Activated naive CD4-positive, alpha-beta T cell treated with anti-CD3 and anti-CD28 coated beads for 36 hours (primary cell): ENCODE measurements at regions not wholly inside any gene's neighbourhood (a gene's known extent, or its start where the extent isn't known, plus 50 kb on each side); places are given as distances from the start of the nearest gene placed in this dataset.

Experiments used
- CTCF ChIA-PET: fragments of 350-600 bp; sonication (Branson Sonifier 250); formaldehyde crosslinking; loops from one replicate; lab custom pipeline; 2021; ENCODE audit warnings: antibody characterized with exemption; lab: Charles Lee
- DNase-seq: peaks from one replicate; pipeline ENCODE4 v3.0.0-alpha.2; 2020
- H3K27ac Mint-ChIP-seq: one replicate; pipeline ENCODE4 v1.8.0; 2021; ENCODE audit warnings: mild to moderate bottlenecking, mixed read lengths
- H3K27me3 Mint-ChIP-seq: one replicate; pipeline ENCODE4 v1.8.0; 2021; ENCODE audit warnings: low read depth, mixed read lengths
- H3K36me3 Mint-ChIP-seq: one replicate; pipeline ENCODE4 v1.8.0; 2021; ENCODE audit warnings: low read depth, mixed read lengths
- H3K4me1 Mint-ChIP-seq: one replicate; pipeline ENCODE4 v1.8.0; 2021; ENCODE audit warnings: low read depth, mixed read lengths
- H3K4me3 Mint-ChIP-seq: one replicate; pipeline ENCODE4 v1.8.0; 2021; ENCODE audit warnings: mild to moderate bottlenecking, moderate library complexity, mixed read lengths
- H3K9me3 Mint-ChIP-seq: one replicate; pipeline ENCODE4 v1.8.0; 2021; ENCODE audit warnings: mixed read lengths
- intact Hi-C: fragments of 100-400 bp; cut with micrococcal nuclease; formaldehyde crosslinking; loops from one replicate; pipeline ENCODE4 v1.15.1; 2023

DNA sequence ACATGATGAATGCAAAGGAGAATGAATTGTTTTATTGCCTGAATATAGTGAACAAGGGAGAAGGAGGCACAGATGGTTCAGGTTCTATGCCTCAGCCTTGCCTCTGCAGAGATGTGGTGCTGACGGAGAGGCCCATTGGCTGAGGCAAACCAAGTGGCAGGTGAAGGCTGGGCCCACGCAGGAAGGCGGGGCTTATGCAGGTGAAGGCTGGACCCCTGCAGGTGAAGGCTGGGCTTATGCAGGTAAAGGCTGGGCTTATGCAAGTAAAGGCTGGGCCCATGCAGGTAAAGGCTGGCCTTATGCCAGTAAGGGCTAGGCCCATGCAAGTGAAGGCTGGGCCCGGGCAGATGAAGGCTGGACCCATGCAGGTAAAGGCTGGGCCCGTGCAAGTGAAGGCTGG lies 414.7 kb downstream of the LRATD1 start:
- intact Hi-C loops, result no loop called here
- Mint-ChIP-seq H3K27me3 (no peaks in the 10 kb centered on the region), H3K36me3 (no peaks in the 10 kb centered on the region), H3K27ac (no peak overlapping the region), H3K4me3 (no peak overlapping the region), H3K9me3 (no peaks in the 10 kb centered on the region), H3K4me1 (no peaks in the 10 kb centered on the region)
- CTCF ChIA-PET, result no interaction called here
- no peak for DNase-seq

DNA sequence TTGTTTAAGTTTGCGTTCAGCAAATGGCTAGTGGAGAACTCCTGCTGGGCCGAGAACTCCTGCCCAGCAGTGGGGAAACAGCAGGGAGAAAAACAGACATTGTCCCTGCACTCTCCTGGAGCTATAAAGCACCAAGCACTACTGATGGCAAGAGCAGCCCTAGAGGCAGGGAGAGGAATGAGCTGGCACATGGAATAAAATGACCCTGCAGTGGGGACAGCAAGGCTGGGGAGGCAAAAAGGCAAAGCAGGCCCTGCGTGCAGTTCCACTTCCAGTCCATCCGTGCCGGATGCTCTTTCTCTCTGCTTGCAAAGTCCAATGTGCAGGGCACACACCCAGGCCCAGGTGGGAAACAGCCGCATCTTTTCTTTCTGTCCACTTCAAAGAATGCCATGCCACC lies 415.5 kb downstream of the LRATD1 start:
- Mint-ChIP-seq H3K36me3 (no peaks in the 10 kb centered on the region), H3K4me3 (no peak overlapping the region), H3K9me3 (no peaks in the 10 kb centered on the region), H3K27me3 (peaks cover under 1% of the 10 kb centered on the region), H3K4me1 (no peaks in the 10 kb centered on the region), H3K27ac (no peak overlapping the region)
- intact Hi-C loops, result no loop called here
- no peak for DNase-seq
- CTCF ChIA-PET, result interaction anchor here (2.0 kb wide), 1 partner anchor 10 kb away, joined by 7 read pairs; no protein-coding TSS in a partner anchor

DNA sequence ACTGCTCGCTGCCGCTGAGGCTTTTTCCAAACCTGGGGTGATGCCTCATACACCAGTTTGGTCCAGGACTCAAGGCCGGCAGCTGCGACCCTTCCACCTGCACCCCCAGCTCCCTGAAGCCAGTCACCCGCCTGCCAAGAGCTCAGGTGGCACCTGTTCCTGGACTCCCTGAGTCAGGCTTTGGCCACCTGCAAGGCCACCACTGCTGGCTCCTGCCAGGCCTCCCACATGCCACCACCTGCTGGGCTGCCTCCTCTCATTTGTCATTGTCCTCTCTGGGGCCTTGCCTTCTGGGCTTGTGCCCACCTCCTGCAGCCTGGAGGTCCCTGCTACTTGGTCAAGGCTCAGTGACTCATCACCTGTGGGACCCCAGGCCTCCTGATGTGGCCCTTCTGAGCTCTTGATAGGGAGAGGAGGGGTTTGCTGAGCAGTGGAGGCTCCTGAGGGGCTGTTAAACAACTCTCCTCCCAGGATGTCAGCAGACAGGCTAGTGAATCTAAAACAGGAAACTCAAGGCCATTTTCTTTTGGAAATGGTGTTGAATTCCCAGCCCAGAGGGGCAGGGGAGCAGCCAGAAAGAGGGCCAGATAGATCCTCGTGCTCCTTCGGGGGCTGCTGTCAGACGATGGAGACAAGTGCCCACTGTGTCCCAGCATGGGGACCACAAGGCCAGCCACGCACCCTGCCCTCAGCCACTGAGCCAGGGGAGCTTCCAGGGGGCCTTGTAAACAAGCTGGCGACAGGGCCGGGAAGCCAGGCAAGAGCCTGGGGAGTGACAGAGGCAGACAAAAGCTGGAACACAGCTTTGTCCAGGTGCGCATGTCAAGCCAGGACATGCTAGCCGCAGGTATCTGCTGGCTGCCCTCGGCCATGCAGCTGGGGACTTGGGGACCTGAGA lies 416.8 kb downstream of the LRATD1 start:
- H3K4me1 Mint-ChIP-seq, result no peaks in the 10 kb centered on the region
- CTCF ChIA-PET, result interaction anchor here (2.0 kb wide), 1 partner anchor 9 kb away, joined by 7 read pairs; no protein-coding TSS in a partner anchor
- peaks cover 2% of the 10 kb centered on the region for H3K27me3 Mint-ChIP-seq
- H3K27ac Mint-ChIP-seq, result no peak overlapping the region
- no peak for DNase-seq
- no peak overlapping the region for H3K4me3 Mint-ChIP-seq
- H3K9me3 Mint-ChIP-seq, result no peaks in the 10 kb centered on the region
- H3K36me3 Mint-ChIP-seq, result no peaks in the 10 kb centered on the region
- intact Hi-C loops, result no loop called here

DNA sequence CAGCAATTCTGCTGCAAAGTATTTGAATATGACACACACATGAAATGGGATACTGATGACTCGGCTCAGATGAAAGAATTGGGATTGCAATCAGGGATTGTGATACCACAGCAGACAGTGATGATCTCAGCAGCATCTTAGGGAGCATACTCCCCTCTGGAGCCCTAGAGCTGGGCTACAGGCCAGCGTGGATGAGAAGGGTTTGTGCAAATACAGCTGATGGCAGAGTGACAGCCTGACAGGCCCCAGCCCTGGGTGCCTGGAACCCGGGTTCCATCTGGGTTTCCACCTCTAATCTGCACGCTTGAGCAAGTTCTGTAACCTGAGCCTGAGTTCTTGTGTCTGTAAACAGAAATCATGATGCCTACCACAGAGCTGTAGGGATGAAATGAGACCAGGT lies 418.0 kb downstream of the LRATD1 start:
- intact Hi-C loops, result no loop called here
- Mint-ChIP-seq H3K4me3 (no peak overlapping the region), H3K27ac (no peak overlapping the region), H3K36me3 (no peaks in the 10 kb centered on the region), H3K9me3 (no peaks in the 10 kb centered on the region), H3K4me1 (no peaks in the 10 kb centered on the region), H3K27me3 (peaks cover 3% of the 10 kb centered on the region)
- CTCF ChIA-PET, result interaction anchor here (0.6 kb wide), 1 partner anchor 40 kb away, joined by 3 read pairs; no protein-coding TSS in a partner anchor
- no peak for DNase-seq

DNA sequence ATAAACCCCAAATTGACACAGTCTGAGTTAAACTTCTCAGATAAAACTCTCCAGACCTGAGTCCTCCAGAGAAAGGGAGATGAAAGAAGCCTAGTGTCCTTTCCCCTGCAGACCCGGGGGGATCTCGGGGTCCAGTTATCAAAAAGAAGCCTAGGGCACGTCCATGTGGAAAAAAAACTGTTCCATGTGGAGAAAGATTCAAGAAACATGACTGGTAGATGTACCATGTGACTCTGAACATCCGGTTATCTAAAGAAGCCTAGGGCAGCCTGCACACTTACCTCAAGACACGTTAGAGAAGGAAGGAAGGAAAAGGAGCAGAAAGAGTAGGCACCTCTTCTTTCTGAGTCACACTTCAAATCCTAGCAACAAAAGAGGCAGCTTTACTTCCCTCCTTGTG lies 421.0 kb downstream of the LRATD1 start:
- Mint-ChIP-seq H3K4me1 (no peaks in the 10 kb centered on the region), H3K4me3 (no peak overlapping the region), H3K9me3 (no peaks in the 10 kb centered on the region), H3K36me3 (no peaks in the 10 kb centered on the region), H3K27ac (no peak overlapping the region), H3K27me3 (peaks cover 7% of the 10 kb centered on the region)
- DNase-seq, result no peak
- intact Hi-C loops, result no loop called here
- CTCF ChIA-PET, result no interaction called here

DNA sequence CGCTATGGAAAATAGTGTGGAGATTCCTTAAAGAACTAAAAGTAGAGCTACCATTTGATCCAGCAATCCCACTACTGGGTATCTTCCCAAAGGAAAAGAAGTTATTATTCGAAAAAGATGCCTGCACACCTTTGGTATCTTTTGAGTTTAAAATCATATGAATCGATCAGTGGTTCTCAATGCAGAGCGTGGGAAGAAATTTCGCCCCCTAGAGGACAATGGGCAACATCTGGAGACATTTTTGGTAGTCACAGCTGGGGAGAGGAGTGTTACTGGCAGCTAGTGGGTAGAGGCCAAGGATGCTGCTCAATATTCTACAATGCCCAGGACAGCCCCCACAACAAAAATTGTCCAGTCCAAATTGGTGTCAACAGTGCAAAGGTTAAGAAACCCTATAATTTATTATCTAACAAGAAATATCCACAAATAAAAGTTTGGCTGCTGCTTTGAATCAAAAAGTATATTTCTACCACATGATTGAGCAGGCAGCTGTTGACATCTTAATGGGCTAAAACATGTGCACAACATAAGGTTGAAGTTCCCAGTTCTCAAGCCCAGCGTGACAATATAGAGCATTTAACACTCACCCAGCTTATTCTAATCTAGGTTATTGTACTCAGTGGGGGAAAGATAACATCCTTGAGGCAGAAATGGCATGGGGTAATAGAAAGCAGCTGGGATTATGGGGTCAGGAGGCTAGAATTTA lies 425.7 kb downstream of the LRATD1 start:
- intact Hi-C loops, result loop anchor here (5.0 kb wide), 1 partner anchor 519 kb away; no protein-coding TSS in a partner anchor
- no peaks in the 10 kb centered on the region for H3K4me1 Mint-ChIP-seq
- H3K9me3 Mint-ChIP-seq, result no peaks in the 10 kb centered on the region
- H3K27me3 Mint-ChIP-seq, result peaks cover 18% of the 10 kb centered on the region
- no peaks in the 10 kb centered on the region for H3K36me3 Mint-ChIP-seq
- no peak overlapping the region for H3K4me3 Mint-ChIP-seq
- DNase-seq, result peak; percentile 46
- H3K27ac Mint-ChIP-seq, result no peak overlapping the region
- CTCF ChIA-PET, result interaction anchor here (1.0 to 1.8 kb wide), 3 partner anchors 9 to 140 kb away, joined by 3 to 7 read pairs (median 4); no protein-coding TSS in a partner anchor

DNA sequence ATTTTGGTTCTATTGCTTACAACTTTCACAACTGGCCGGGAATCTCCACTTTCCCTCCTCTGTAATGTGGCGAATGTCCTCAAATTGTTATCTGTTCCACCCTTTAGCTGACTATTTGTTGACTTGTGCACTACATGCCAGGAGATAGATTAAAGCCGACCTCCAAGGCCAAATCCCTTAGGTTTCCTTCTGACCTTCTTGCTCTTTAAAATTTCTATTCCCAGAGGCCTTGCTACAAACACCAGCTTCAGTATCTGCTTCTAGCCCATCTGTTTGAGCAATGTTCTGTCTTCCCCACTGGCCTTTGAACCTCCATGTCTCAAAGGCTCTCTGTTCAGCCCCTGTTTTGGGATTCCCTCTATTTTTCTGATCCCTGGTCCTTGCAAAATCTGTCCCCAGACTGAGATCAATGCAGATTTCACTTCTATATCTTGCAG lies 426.2 kb downstream of the LRATD1 start:
- no peaks in the 10 kb centered on the region for H3K9me3 Mint-ChIP-seq
- no peaks in the 10 kb centered on the region for H3K4me1 Mint-ChIP-seq
- CTCF ChIA-PET, result interaction anchor here (1.0 to 1.8 kb wide), 3 partner anchors 10 to 141 kb away, joined by 3 to 7 read pairs (median 4); no protein-coding TSS in a partner anchor
- no peak overlapping the region for H3K4me3 Mint-ChIP-seq
- peaks cover 20% of the 10 kb centered on the region for H3K27me3 Mint-ChIP-seq
- H3K36me3 Mint-ChIP-seq, result no peaks in the 10 kb centered on the region
- H3K27ac Mint-ChIP-seq, result no peak overlapping the region
- no peak for DNase-seq
- intact Hi-C loops, result loop anchor here (5.0 kb wide), 1 partner anchor 519 kb away; no protein-coding TSS in a partner anchor

DNA sequence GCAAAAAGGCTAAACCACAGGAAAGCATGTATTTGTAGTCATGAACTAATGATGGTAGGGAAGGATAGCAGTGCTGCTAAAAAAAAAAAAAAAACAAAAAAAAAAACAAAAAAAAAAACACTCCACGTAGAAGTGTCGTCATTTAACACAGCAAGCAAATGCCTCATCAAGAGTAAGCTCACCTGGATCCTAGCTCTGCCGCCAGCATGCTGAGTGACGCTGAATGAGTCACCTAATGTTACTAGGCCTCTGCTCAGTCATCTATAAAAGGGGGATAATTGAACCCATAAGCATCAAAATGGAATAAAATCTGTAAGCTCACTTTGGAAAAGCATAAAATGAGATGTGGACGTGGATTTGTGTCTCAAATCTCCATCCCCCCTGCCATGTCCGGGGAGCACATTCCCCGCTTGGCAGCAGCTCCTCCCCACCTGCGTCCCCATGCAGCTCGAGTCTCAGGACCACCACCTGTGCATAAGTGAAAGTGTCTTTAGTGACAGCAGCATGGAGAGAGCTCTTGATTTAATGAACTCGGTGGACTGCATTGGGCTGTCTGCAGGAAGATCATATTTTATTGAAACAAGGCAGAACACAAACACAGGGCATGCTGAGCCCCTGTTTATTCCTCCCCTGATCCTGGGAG lies 427.5 kb downstream of the LRATD1 start:
- intact Hi-C loops, result loop anchor here (5.0 kb wide), 1 partner anchor 517 kb away; no protein-coding TSS in a partner anchor
- no peaks in the 10 kb centered on the region for H3K36me3 Mint-ChIP-seq

DNA sequence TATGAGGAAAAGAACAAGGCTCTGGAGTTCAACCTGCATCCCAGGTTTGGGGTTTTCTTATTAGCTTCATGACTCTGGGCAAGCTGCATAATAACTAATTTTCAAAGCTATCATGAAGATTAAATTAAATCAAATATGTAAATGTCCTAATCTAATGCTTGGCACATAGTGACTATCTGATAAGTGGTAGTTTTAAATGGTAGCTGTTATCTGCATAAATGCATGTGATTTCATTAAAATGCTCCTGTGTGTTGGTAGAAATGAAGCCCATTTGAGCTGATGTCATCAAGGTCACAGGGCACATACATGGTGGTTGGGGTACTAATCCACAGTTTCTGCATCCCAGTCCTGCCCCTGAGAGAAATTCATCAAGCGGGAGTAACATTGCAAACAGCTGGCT lies 428.8 kb downstream of the LRATD1 start:
- no peak for DNase-seq
- peaks cover 18% of the 10 kb centered on the region for H3K27me3 Mint-ChIP-seq
- intact Hi-C loops, result no loop called here
- H3K9me3 Mint-ChIP-seq, result peaks cover 5% of the 10 kb centered on the region
- no peaks in the 10 kb centered on the region for H3K4me1 Mint-ChIP-seq
- no peak overlapping the region for H3K4me3 Mint-ChIP-seq
- H3K27ac Mint-ChIP-seq, result no peak overlapping the region
- CTCF ChIA-PET, result interaction anchor here (0.8 kb wide), 1 partner anchor 160 kb away, joined by 3 read pairs; no protein-coding TSS in a partner anchor
- no peaks in the 10 kb centered on the region for H3K36me3 Mint-ChIP-seq

More for the DNA sequence above, 427.5 kb downstream of the LRATD1 start:
- H3K4me3 Mint-ChIP-seq, result no peak overlapping the region
- no peak for DNase-seq
- H3K4me1 Mint-ChIP-seq, result no peaks in the 10 kb centered on the region
- no peak overlapping the region for H3K27ac Mint-ChIP-seq
- no peaks in the 10 kb centered on the region for H3K9me3 Mint-ChIP-seq
- H3K27me3 Mint-ChIP-seq, result peaks cover 18% of the 10 kb centered on the region
- CTCF ChIA-PET, result no interaction called here

DNA sequence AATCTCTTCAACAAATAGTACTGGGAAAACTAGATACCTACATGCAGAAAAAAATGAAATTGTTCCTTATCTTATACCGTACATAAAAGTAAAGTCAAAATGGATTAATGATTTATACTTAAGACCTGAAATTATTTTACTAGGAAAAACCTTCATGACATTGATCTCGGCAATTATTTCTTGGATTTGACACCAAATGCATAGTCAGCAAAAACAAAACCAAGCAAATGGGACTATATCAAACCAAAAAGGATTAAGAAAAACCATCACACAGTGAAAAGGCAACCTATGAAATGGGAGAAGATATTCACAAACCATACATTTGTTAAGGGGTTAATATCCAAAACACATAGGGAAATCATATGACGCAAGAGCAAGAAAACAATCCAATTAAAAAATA lies 433.6 kb downstream of the LRATD1 start:
- H3K9me3 Mint-ChIP-seq, result peaks cover 5% of the 10 kb centered on the region
- H3K27ac Mint-ChIP-seq, result no peak overlapping the region
- no peaks in the 10 kb centered on the region for H3K36me3 Mint-ChIP-seq
- intact Hi-C loops, result no loop called here
- H3K27me3 Mint-ChIP-seq, result peaks cover 12% of the 10 kb centered on the region
- CTCF ChIA-PET, result no interaction called here
- H3K4me3 Mint-ChIP-seq, result no peak overlapping the region
- no peaks in the 10 kb centered on the region for H3K4me1 Mint-ChIP-seq
- DNase-seq, result no peak

DNA sequence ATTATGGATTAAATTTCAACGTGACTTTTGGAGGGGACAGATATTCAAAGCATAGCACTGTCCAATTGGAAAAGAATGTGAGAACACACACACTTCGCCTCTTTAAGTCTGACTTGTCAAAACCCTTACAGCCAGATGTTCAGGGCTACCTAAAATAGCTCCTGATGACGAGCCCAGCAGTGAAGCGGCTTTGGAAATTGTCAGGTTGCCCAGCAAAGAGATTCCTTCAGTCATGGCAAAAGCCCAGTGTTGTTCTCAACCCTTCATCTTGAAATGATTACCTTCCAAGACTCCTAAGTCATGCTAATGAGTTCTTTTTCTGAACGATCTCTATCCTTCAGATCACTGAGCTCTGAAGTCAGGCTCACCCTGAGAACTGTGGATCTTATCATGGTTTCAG lies 436.6 kb downstream of the LRATD1 start:
- no peak for DNase-seq
- intact Hi-C loops, result no loop called here
- Mint-ChIP-seq H3K4me1 (no peaks in the 10 kb centered on the region), H3K36me3 (no peaks in the 10 kb centered on the region), H3K4me3 (no peak overlapping the region), H3K27ac (no peak overlapping the region), H3K27me3 (peaks cover 2% of the 10 kb centered on the region), H3K9me3 (peaks cover 5% of the 10 kb centered on the region)
- CTCF ChIA-PET, result interaction anchor here (0.7 kb wide), 1 partner anchor 1127 kb away, joined by 3 read pairs; no protein-coding TSS in a partner anchor

DNA sequence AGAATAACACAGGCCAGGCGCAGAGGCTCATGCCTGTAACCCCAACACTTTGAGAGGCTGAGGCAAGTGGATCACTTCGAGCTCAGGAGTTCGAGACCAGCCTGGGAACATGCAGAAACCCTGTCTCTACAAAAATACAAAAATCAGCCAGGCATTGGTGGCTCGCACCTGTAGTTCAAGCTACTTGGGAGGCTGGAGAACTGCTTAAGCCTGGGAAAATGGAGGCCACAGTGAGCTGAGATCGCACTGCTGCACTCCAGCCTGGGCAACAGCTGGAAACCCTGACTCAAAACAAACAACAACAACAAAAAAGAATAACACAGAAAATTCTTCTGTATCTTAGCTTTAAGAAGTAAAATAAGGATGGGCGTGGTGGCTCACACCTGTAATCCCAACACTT lies 440.3 kb downstream of the LRATD1 start:
- Mint-ChIP-seq H3K36me3 (no peaks in the 10 kb centered on the region), H3K27ac (no peak overlapping the region), H3K27me3 (peaks cover 10% of the 10 kb centered on the region), H3K4me3 (no peak overlapping the region), H3K4me1 (no peaks in the 10 kb centered on the region), H3K9me3 (no peaks in the 10 kb centered on the region)
- intact Hi-C loops, result no loop called here
- CTCF ChIA-PET, result interaction anchor here (0.7 kb wide), 1 partner anchor 187 kb away, joined by 3 read pairs; no protein-coding TSS in a partner anchor
- no peak for DNase-seq
